Smooth muscle cell (in vitro differentiated cells): ENCODE measurements at regions not wholly inside any gene's neighbourhood (a gene's known extent, or its start where the extent isn't known, plus 50 kb on each side); places are given as distances from the start of the nearest gene placed in this dataset.

Experiments used
- DNase-seq: peaks from one replicate; lab custom pipeline; 2025; ENCODE audit not compliant: unreplicated experiment; lab: John Stamatoyannopoulos, UW
- H2AFZ ChIP-seq: fragments of 200-600 bp; sonication (generic); 2 replicates; pipeline ENCODE4 v1.6.0; 2016; ENCODE audit warnings: antibody characterized with exemption, low read depth, mild to moderate bottlenecking
- H3F3A ChIP-seq: fragments of 200-600 bp; sonication (generic); 2 replicates; pipeline ENCODE4 v1.6.0; 2017; ENCODE audit warnings: antibody characterized with exemption, low read depth
- H3K27ac ChIP-seq: fragments of 200-600 bp; sonication (generic); 2 replicates; pipeline ENCODE4 v1.5.1; 2016; ENCODE audit warnings: low read depth, mild to moderate bottlenecking
- H3K27me3 ChIP-seq: fragments of 200-600 bp; sonication (generic); 2 replicates; pipeline ENCODE4 v1.6.1; 2016; ENCODE audit warnings: low read depth, mild to moderate bottlenecking
- H3K36me3 ChIP-seq: fragments of 200-600 bp; sonication (generic); 2 replicates; pipeline ENCODE4 v1.5.1; 2016; ENCODE audit warnings: low read depth
- H3K4me1 ChIP-seq: fragments of 200-600 bp; sonication (generic); 2 replicates; pipeline ENCODE4 v1.5.1; 2016; ENCODE audit warnings: low read depth
- H3K4me2 ChIP-seq: fragments of 200-600 bp; sonication (generic); 2 replicates; pipeline ENCODE4 v1.6.0; 2016; ENCODE audit warnings: mild to moderate bottlenecking
- H3K4me3 ChIP-seq: fragments of 200-600 bp; sonication (generic); 2 replicates; pipeline ENCODE4 v1.5.1; 2016; ENCODE audit warnings: mild to moderate bottlenecking
- H3K79me2 ChIP-seq: fragments of 200-600 bp; sonication (generic); 2 replicates; pipeline ENCODE4 v1.6.0; 2016; ENCODE audit warnings: low read depth, mild to moderate bottlenecking
- H3K9ac ChIP-seq: fragments of 200-600 bp; sonication (generic); 2 replicates; pipeline ENCODE4 v1.6.0; 2016; ENCODE audit warnings: low read depth
- H3K9me3 ChIP-seq: fragments of 200-600 bp; sonication (generic); replicated peaks from 2 replicates; pipeline ENCODE4 v1.5.1; 2016; ENCODE audit warnings: low read depth
- H4K20me1 ChIP-seq: fragments of 200-600 bp; sonication (generic); 2 replicates; pipeline ENCODE4 v1.6.0; 2016; ENCODE audit warnings: low read depth
- WGBS: methylation state at CpG from one replicate; pipeline ENCODE4 v1.1.7; 2016; ENCODE audit warnings: low lambda C conversion rate; 5-methylcytosine and 5-hydroxymethylcytosine counted together
- TF ChIP-seq, protein P1 (sequence below): fragments of 200-600 bp; sonication (generic); IDR thresholded peaks from 2 replicates; pipeline ENCODE4 v1.5.1; 2017; ENCODE audit warnings: borderline replicate concordance, mild to moderate bottlenecking, antibody characterized with exemption; ENCODE audit not compliant: insufficient read depth, poor library complexity, severe bottlenecking

GRCh38 chr1:21379571-21379970 lies 60.4 kb upstream of the NBPF3 start:
- peaks cover 6% of the 10 kb centered on the region for H4K20me1 ChIP-seq
- DNase-seq = no peak
- H3K9ac ChIP-seq = no peak overlapping the region
- no peaks in the 10 kb centered on the region for H3K27me3 ChIP-seq
- H3K79me2 ChIP-seq = no peaks in the 10 kb centered on the region
- peaks cover 6% of the 10 kb centered on the region for H3F3A ChIP-seq
- H3K4me2 ChIP-seq = no peak overlapping the region
- no peaks in the 10 kb centered on the region for H3K9me3 ChIP-seq
- H3K4me1 ChIP-seq = no peaks in the 10 kb centered on the region
- H3K4me3 ChIP-seq = no peak overlapping the region
- no peaks in the 10 kb centered on the region for H3K36me3 ChIP-seq
- no peak overlapping the region for H3K27ac ChIP-seq
- H2AFZ ChIP-seq = no peak overlapping the region
- TF ChIP-seq, protein P1, sequence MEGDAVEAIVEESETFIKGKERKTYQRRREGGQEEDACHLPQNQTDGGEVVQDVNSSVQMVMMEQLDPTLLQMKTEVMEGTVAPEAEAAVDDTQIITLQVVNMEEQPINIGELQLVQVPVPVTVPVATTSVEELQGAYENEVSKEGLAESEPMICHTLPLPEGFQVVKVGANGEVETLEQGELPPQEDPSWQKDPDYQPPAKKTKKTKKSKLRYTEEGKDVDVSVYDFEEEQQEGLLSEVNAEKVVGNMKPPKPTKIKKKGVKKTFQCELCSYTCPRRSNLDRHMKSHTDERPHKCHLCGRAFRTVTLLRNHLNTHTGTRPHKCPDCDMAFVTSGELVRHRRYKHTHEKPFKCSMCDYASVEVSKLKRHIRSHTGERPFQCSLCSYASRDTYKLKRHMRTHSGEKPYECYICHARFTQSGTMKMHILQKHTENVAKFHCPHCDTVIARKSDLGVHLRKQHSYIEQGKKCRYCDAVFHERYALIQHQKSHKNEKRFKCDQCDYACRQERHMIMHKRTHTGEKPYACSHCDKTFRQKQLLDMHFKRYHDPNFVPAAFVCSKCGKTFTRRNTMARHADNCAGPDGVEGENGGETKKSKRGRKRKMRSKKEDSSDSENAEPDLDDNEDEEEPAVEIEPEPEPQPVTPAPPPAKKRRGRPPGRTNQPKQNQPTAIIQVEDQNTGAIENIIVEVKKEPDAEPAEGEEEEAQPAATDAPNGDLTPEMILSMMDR = no peak

- Histone ChIP-seq H3K36me3 (no peaks in the 10 kb centered on the region), H2AFZ (no peak overlapping the region), H3K4me1 (no peaks in the 10 kb centered on the region), H3F3A (peaks cover 6% of the 10 kb centered on the region), H3K27ac (no peak overlapping the region), H3K4me2 (no peak overlapping the region), H3K4me3 (no peak overlapping the region), H3K79me2 (no peaks in the 10 kb centered on the region), H3K27me3 (no peaks in the 10 kb centered on the region), H4K20me1 (peaks cover 5% of the 10 kb centered on the region), H3K9ac (no peak overlapping the region), H3K9me3 (no peaks in the 10 kb centered on the region)
- TF ChIP-seq, protein P1 = no peak
- no peak for DNase-seq
- WGBS = 90% methylated on average over 9 of the region's 9 CpGs
Observed at GRCh38 chr1:21378705-21379494, 61.0 kb upstream of the NBPF3 start.

DNA sequence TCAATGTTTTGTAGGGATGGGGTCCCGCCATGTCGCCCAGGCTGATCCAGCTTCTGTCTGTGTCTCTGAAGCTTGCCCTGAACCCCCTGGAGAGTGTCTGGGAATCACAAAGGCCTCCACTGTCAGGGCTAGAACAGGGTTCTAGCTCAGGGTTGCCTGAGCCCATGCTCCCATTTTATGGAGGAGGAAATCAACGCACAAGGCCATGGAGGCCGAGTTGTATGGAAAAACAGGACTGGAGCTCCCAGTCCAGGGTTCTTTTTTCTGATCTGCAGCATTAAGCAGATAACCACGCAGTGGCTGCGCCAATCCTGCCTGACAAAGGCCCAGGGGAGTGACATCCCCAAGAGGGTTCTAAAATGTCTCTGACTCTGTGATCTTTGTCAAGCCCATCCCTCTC lies 67.6 kb upstream of the NBPF3 start:
- TF ChIP-seq, protein P1 = no peak
- no peak overlapping the region for H3K27ac ChIP-seq
- no peaks in the 10 kb centered on the region for H3K36me3 ChIP-seq
- no peaks in the 10 kb centered on the region for H3K79me2 ChIP-seq
- H4K20me1 ChIP-seq = no peaks in the 10 kb centered on the region
- no peaks in the 10 kb centered on the region for H3K9me3 ChIP-seq
- H3K9ac ChIP-seq = no peak overlapping the region
- no peaks in the 10 kb centered on the region for H3K27me3 ChIP-seq
- no peak overlapping the region for H3K4me2 ChIP-seq
- H2AFZ ChIP-seq = no peak overlapping the region
- no peak overlapping the region for H3K4me3 ChIP-seq
- H3F3A ChIP-seq = no peaks in the 10 kb centered on the region
- 90% methylated on average over 6 of the region's 6 CpGs for WGBS
- H3K4me1 ChIP-seq = no peaks in the 10 kb centered on the region
- no peak for DNase-seq

- Histone ChIP-seq H3K9ac (no peak overlapping the region), H3K4me1 (no peaks in the 10 kb centered on the region), H3K9me3 (no peaks in the 10 kb centered on the region), H3K27ac (no peak overlapping the region), H3K4me2 (no peak overlapping the region), H3K4me3 (no peak overlapping the region), H3K36me3 (no peaks in the 10 kb centered on the region), H3K79me2 (no peaks in the 10 kb centered on the region), H3F3A (no peaks in the 10 kb centered on the region), H3K27me3 (no peaks in the 10 kb centered on the region), H2AFZ (no peak overlapping the region), H4K20me1 (no peaks in the 10 kb centered on the region)
- TF ChIP-seq, protein P1 = no peak
- 67% methylated on average over 4 of the region's 4 CpGs for WGBS
- DNase-seq = no peak
Observed at GRCh38 chr1:21369905-21370304, 70.0 kb upstream of the NBPF3 start.
